Vagina (tissue), 2 donors: ENCODE measurements at regions not wholly inside any gene's neighbourhood (a gene's known extent, or its start where the extent isn't known, plus 50 kb on each side); places are given as distances from the start of the nearest gene placed in this dataset.

Experiments used
- POLR2A ChIP-seq, 2 donors: fragments of 450-650 bp; IDR thresholded peaks; one replicate each; pipeline ENCODE4 v1.6.1; 2017; ENCODE audit warnings: antibody characterized with exemption in 2 of 2, mild to moderate bottlenecking in 2 of 2, moderate library complexity in 2 of 2
- TF ChIP-seq, protein P1 (sequence below), 3 experiments: fragments of 450-650 bp in 2 of 3; fragments of 200-600 bp in 1 of 3; sonication (generic) in 1 of 3; IDR thresholded peaks; one replicate each; pipeline ENCODE4 v1.5.1; 2017 to 2019; ENCODE audit warnings: antibody characterized with exemption in 3 of 3, mild to moderate bottlenecking in 2 of 3, moderate library complexity in 2 of 3

GRCh38 chr11:86726770-86727504, 54.5 kb upstream of the ME3 start:
- TF ChIP-seq, protein P1, sequence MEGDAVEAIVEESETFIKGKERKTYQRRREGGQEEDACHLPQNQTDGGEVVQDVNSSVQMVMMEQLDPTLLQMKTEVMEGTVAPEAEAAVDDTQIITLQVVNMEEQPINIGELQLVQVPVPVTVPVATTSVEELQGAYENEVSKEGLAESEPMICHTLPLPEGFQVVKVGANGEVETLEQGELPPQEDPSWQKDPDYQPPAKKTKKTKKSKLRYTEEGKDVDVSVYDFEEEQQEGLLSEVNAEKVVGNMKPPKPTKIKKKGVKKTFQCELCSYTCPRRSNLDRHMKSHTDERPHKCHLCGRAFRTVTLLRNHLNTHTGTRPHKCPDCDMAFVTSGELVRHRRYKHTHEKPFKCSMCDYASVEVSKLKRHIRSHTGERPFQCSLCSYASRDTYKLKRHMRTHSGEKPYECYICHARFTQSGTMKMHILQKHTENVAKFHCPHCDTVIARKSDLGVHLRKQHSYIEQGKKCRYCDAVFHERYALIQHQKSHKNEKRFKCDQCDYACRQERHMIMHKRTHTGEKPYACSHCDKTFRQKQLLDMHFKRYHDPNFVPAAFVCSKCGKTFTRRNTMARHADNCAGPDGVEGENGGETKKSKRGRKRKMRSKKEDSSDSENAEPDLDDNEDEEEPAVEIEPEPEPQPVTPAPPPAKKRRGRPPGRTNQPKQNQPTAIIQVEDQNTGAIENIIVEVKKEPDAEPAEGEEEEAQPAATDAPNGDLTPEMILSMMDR (IDR thresholded peaks at IDR 0.05), result no peak
- no peak for TF ChIP-seq POLR2A (IDR thresholded peaks at IDR 0.05)
